NT2/D1 (cell line): ENCODE measurements at regions not wholly inside any gene's neighbourhood (a gene's known extent, or its start where the extent isn't known, plus 50 kb on each side); places are given as distances from the start of the nearest gene placed in this dataset.
"Not testable (repeated sequence)": the region's sequence is repeated elsewhere in the genome, so short reads cannot be mapped to it uniquely, and the experiment has no call there.

Experiments
- DNase-seq: peaks from one replicate; pipeline ENCODE4 v3.0.0-alpha.2; 2011; ENCODE audit warnings: low read depth, low spot score
- H3K27me3 ChIP-seq: 2 replicates; pipeline ENCODE4 v1.6.0; 2011; ENCODE audit warnings: mild to moderate bottlenecking; ENCODE audit not compliant: insufficient read length, insufficient read depth
- H3K36me3 ChIP-seq: 2 replicates; pipeline ENCODE4 v1.6.1; 2011; ENCODE audit warnings: mild to moderate bottlenecking, low read length, mixed read lengths; ENCODE audit not compliant: insufficient read depth, insufficient read length
- H3K4me1 ChIP-seq: 2 replicates; pipeline ENCODE4 v1.5.1; 2011; ENCODE audit not compliant: insufficient read depth, insufficient read length
- H3K4me3 ChIP-seq: 2 replicates; pipeline ENCODE4 v1.5.1; 2011; ENCODE audit warnings: low read depth; ENCODE audit not compliant: insufficient read length
- H3K9ac ChIP-seq: 2 replicates; pipeline ENCODE4 v1.6.0; 2011; ENCODE audit warnings: low read depth; ENCODE audit not compliant: insufficient read length
- H3K9me3 ChIP-seq: 2 replicates; pipeline ENCODE4 v1.5.1; 2011; ENCODE audit warnings: mild to moderate bottlenecking, low read length; ENCODE audit not compliant: insufficient read depth
- SUZ12 ChIP-seq: IDR thresholded peaks from 2 replicates; pipeline ENCODE4 v1.6.1; 2011; ENCODE audit not compliant: insufficient read length, insufficient read depth; ENCODE audit errors: extremely low read depth
- YY1 ChIP-seq: IDR thresholded peaks from 2 replicates; pipeline ENCODE4 v1.6.1; 2011; ENCODE audit not compliant: insufficient read length, insufficient read depth
- ZNF274 ChIP-seq: IDR thresholded peaks from 2 replicates; pipeline ENCODE4 v1.6.1; 2011; ENCODE audit warnings: mild to moderate bottlenecking, low read depth, low read length

DNA sequence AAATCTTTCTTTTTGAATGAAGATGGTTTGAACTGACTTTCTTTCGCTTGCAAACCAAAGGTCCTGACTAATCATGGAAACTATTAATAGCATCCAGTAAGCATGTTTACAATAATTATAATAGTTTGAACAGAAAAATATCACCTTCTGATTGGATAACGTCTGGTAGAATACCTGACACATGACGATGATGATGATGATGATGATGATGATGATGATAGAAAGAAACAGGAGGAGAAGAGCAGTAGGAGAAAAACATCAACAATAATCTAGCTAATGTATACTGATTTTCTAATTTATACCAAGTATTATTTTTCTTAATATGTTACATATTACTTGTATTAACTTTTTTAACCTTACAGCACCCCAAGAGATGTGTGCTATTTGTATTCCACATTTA lies 157.5 kb upstream of the SPRY2 start:
- no peaks in the 10 kb centered on the region for H3K4me1 ChIP-seq
- H3K4me3 ChIP-seq: no peak overlapping the region
- H3K36me3 ChIP-seq: no peaks in the 10 kb centered on the region

DNA sequence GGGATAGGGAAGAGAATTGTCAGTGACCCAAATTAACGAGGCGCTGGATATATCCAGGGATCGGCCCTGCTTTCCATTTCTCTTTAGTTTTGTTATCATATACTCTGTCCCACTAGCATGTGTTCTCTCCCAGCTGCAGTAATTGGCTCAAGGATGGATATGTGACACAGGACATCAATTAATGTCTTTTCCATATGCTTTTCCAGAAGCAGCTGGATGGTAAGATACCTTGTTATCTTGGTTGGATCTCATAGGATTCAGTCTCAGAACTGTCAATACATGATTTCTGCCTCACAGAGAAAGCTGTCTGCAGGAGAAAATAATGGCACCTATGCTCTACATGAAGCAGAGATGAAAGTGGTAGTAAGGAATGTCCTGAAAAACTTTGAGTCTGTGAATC lies 157.1 kb upstream of the SPRY2 start:
- H3K36me3 ChIP-seq: no peaks in the 10 kb centered on the region
- H3K9me3 ChIP-seq: no peaks in the 10 kb centered on the region
- H3K27me3 ChIP-seq: no peaks in the 10 kb centered on the region
- H3K9ac ChIP-seq: no peak overlapping the region
- TF ChIP-seq SUZ12: no peak
- no peak for TF ChIP-seq YY1
- TF ChIP-seq ZNF274: no peak
- H3K4me1 ChIP-seq: no peaks in the 10 kb centered on the region
- no peak overlapping the region for H3K4me3 ChIP-seq
- DNase-seq: no peak

More for the DNA sequence above, 157.5 kb upstream of the SPRY2 start:
- Histone ChIP-seq H3K9me3 (no peaks in the 10 kb centered on the region), H3K9ac (no peak overlapping the region), H3K27me3 (no peaks in the 10 kb centered on the region)
- TF ChIP-seq YY1 (no peak), SUZ12 (no peak), ZNF274 (no peak)
- DNase-seq: no peak

GRCh38 chr13:80497439-80497838 lies 156.5 kb upstream of the SPRY2 start:
- no peak for TF ChIP-seq ZNF274
- TF ChIP-seq YY1: no peak
- TF ChIP-seq SUZ12: no peak
- H3K9ac ChIP-seq: no peak overlapping the region
- no peak for DNase-seq
- no peak overlapping the region for H3K4me3 ChIP-seq
- no peaks in the 10 kb centered on the region for H3K4me1 ChIP-seq
- no peaks in the 10 kb centered on the region for H3K27me3 ChIP-seq
- H3K36me3 ChIP-seq: no peaks in the 10 kb centered on the region
- no peaks in the 10 kb centered on the region for H3K9me3 ChIP-seq

- H3K9me3 ChIP-seq: no peaks in the 10 kb centered on the region
- no peaks in the 10 kb centered on the region for H3K27me3 ChIP-seq
- H3K9ac ChIP-seq: no peak overlapping the region
- TF ChIP-seq ZNF274: no peak
- TF ChIP-seq YY1: no peak
- TF ChIP-seq SUZ12: no peak
- H3K4me3 ChIP-seq: no peak overlapping the region
- no peaks in the 10 kb centered on the region for H3K4me1 ChIP-seq
- H3K36me3 ChIP-seq: no peaks in the 10 kb centered on the region
- DNase-seq: no peak
Observed at GRCh38 chr13:80496721-80497397, 155.9 kb upstream of the SPRY2 start.

DNA sequence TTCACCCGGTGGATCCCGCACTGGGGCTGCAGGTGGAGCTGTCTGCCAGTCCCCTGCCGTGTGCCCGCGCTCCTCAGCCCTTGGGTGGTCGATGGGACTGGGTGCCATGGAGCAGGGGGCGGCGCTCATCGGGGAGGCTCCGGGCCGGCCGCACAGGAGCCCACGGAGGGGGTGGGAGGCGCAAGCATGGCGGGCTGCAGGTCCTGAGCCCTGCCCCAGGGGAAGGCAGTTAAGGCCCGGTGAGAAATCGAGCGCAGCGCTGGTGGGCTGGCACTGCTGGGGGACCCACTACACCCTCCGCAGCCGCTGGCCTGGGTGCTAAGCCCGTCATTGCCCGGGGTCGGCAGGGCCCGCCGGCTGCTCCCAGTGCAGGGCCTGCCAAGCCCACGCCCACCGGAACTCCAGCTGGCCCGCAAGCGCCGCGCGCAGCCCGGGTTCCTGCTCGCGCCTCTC lies 149.6 kb upstream of the SPRY2 start:
- not testable (repeated sequence) for DNase-seq, H3K4me1 ChIP-seq, H3K36me3 ChIP-seq

DNA sequence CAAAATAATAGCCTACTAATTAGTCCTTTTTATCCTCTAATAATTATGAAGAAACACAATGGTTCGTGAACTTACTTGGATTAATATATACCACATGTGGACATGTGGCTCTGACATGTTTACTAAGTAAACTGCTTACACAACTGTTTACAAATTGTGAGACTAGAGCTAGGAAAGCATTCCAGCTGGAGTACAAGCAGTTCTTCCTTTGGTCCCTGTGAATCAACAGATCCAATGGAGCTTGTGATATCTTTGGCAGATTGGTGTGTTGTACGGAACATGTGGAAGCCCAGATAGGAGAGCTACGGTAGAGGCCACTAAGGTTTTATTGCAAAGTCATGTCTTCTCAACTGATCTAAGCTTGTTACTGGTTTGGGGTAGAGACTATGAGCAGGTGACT lies 145.5 kb upstream of the SPRY2 start:
- Histone ChIP-seq H3K4me3 (no peak overlapping the region), H3K36me3 (no peaks in the 10 kb centered on the region), H3K9ac (no peak overlapping the region), H3K9me3 (no peaks in the 10 kb centered on the region), H3K27me3 (no peaks in the 10 kb centered on the region), H3K4me1 (no peaks in the 10 kb centered on the region)
- DNase-seq: no peak
- no peak for TF ChIP-seq SUZ12
- no peak for TF ChIP-seq ZNF274
- no peak for TF ChIP-seq YY1

More for the DNA sequence above, 149.6 kb upstream of the SPRY2 start:
- not testable (repeated sequence) for H3K27me3 ChIP-seq, H3K4me3 ChIP-seq, H3K9me3 ChIP-seq, H3K9ac ChIP-seq

DNA sequence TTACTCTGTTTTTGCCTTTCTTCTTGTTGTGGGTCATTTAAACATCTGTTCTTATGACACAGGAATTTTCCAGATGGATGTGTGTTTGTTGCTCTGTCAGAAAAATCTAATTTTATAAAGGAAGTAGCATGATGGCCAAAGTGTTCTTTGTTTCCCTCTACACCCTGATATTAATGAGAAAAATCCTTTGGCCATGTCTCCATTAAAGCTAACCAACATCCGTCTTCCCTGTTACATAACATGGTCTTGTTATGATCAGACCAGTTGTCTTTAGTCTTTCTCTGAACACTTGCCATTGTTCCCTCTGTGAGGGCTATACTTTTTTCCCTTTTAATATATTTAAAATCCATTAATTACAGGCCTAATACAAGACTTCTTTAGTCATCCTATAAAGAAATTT lies 142.2 kb upstream of the SPRY2 start:
- TF ChIP-seq SUZ12 (no peak), ZNF274 (no peak), YY1 (no peak)
- H3K4me3 ChIP-seq: no peak overlapping the region

More for the DNA sequence above, 142.2 kb upstream of the SPRY2 start:
- no peaks in the 10 kb centered on the region for H3K4me1 ChIP-seq
- no peak for DNase-seq
- no peaks in the 10 kb centered on the region for H3K9me3 ChIP-seq
- no peaks in the 10 kb centered on the region for H3K27me3 ChIP-seq
- H3K36me3 ChIP-seq: no peaks in the 10 kb centered on the region
- H3K9ac ChIP-seq: no peak overlapping the region
